ENCODE measurements at regions not wholly inside any gene's neighbourhood (a gene's known extent, or its start where the extent isn't known, plus 50 kb on each side); places are given as distances from the start of the nearest gene placed in this dataset.

- H3K9me3 Mint-ChIP-seq: no peaks in the 10 kb centered on the region
- no peak for DNase-seq
Observed at GRCh38 chr6:19013026-19013705, 626.0 kb downstream of the RNF144B start.

GRCh38 chr6:19024737-19025136, 637.6 kb downstream of the RNF144B start:
- no peak overlapping the region for H3K9ac ChIP-seq (ENCODE audit: extremely low read depth, low read length, poor library complexity, severe bottlenecking)
- no peaks in the 10 kb centered on the region for H3K36me3 ChIP-seq (ENCODE audit: control insufficient read depth, insufficient read depth, low read length)
- no peaks in the 10 kb centered on the region for H3K27me3 ChIP-seq (ENCODE audit: control insufficient read depth, insufficient read depth, low read length, poor library complexity, severe bottlenecking)
- peaks cover 2% of the 10 kb centered on the region for H3K27me3 Mint-ChIP-seq (ENCODE audit: insufficient read depth)
- 32 to 53% methylated on average over 4 of the region's 4 CpGs for WGBS, 2 experiments (ENCODE audit: insufficient coverage in 1 of 2, insufficient read length in 1 of 2)
- H3K27ac Mint-ChIP-seq: no peak overlapping the region
- no peak overlapping the region for H3K4me3 Mint-ChIP-seq
- no peaks in the 10 kb centered on the region for H3K9me3 ChIP-seq (ENCODE audit: control insufficient read depth, low read length)
- peak; percentile 86 for TF ChIP-seq CTCF (conservative IDR thresholded peaks at IDR 0.05)
- H3K4me3 ChIP-seq (ENCODE audit: low read length): no peak overlapping the region
- no peak overlapping the region for H3K27ac ChIP-seq (ENCODE audit: low read depth, low read length)
- DNase-seq: peak; percentile 79
- no peaks in the 10 kb centered on the region for H3K36me3 Mint-ChIP-seq (ENCODE audit: low read depth)
- H3K9me3 Mint-ChIP-seq: no peaks in the 10 kb centered on the region
- H3K4me1 ChIP-seq (ENCODE audit: control insufficient read depth, insufficient read depth, low read length): no peaks in the 10 kb centered on the region
- peaks cover 9% of the 10 kb centered on the region for H3K4me1 Mint-ChIP-seq

More at GRCh38 chr6:19013026-19013705, 626.0 kb downstream of the RNF144B start:
- Histone ChIP-seq H3K9ac (ENCODE audit: extremely low read depth, low read length, poor library complexity, severe bottlenecking) (no peak overlapping the region), H3K4me3 (ENCODE audit: low read length) (no peak overlapping the region), H3K9me3 (ENCODE audit: control insufficient read depth, low read length) (no peaks in the 10 kb centered on the region), H3K27ac (ENCODE audit: low read depth, low read length) (no peak overlapping the region), H3K27me3 (ENCODE audit: control insufficient read depth, insufficient read depth, low read length, poor library complexity, severe bottlenecking) (no peaks in the 10 kb centered on the region), H3K4me1 (ENCODE audit: control insufficient read depth, insufficient read depth, low read length) (no peaks in the 10 kb centered on the region), H3K36me3 (ENCODE audit: control insufficient read depth, insufficient read depth, low read length) (no peaks in the 10 kb centered on the region)
- H3K27me3 Mint-ChIP-seq (ENCODE audit: insufficient read depth): no peaks in the 10 kb centered on the region
- no peaks in the 10 kb centered on the region for H3K4me1 Mint-ChIP-seq
- no peaks in the 10 kb centered on the region for H3K36me3 Mint-ChIP-seq (ENCODE audit: low read depth)
- no peak overlapping the region for H3K4me3 Mint-ChIP-seq
- no peak overlapping the region for H3K27ac Mint-ChIP-seq
- WGBS, 2 experiments (ENCODE audit: insufficient coverage in 1 of 2, insufficient read length in 1 of 2): 87 to 92% methylated on average over 3 to 4 of the region's 4 CpGs
- no peak for TF ChIP-seq CTCF (conservative IDR thresholded peaks at IDR 0.05)

GRCh38 chr6:19028201-19028600, 641.1 kb downstream of the RNF144B start:
- H3K4me1 Mint-ChIP-seq: peaks cover 4% of the 10 kb centered on the region

More at GRCh38 chr6:19028201-19028600, 641.1 kb downstream of the RNF144B start:
- Histone ChIP-seq H3K9ac (ENCODE audit: extremely low read depth, low read length, poor library complexity, severe bottlenecking) (no peak overlapping the region), H3K27me3 (ENCODE audit: control insufficient read depth, insufficient read depth, low read length, poor library complexity, severe bottlenecking) (no peaks in the 10 kb centered on the region), H3K4me1 (ENCODE audit: control insufficient read depth, insufficient read depth, low read length) (no peaks in the 10 kb centered on the region), H3K36me3 (ENCODE audit: control insufficient read depth, insufficient read depth, low read length) (no peaks in the 10 kb centered on the region), H3K4me3 (ENCODE audit: low read length) (no peak overlapping the region), H3K27ac (ENCODE audit: low read depth, low read length) (no peak overlapping the region), H3K9me3 (ENCODE audit: control insufficient read depth, low read length) (no peaks in the 10 kb centered on the region)
- H3K27me3 Mint-ChIP-seq (ENCODE audit: insufficient read depth): no peaks in the 10 kb centered on the region
- WGBS, 2 experiments (ENCODE audit: insufficient coverage in 1 of 2, insufficient read length in 1 of 2): 60 to 63% methylated on average over 3 of the region's 3 CpGs
- H3K36me3 Mint-ChIP-seq (ENCODE audit: low read depth): no peaks in the 10 kb centered on the region
- H3K27ac Mint-ChIP-seq: no peak overlapping the region
- DNase-seq: peak; percentile 55
- TF ChIP-seq CTCF (conservative IDR thresholded peaks at IDR 0.05): no peak
- no peak overlapping the region for H3K4me3 Mint-ChIP-seq
- no peaks in the 10 kb centered on the region for H3K9me3 Mint-ChIP-seq

All from endodermal cell (in vitro differentiated cells).